NOMO-1 treated with DMSO at 0.1 percent for 48 hours (cell line): ENCODE measurements at regions not wholly inside any gene's neighbourhood (a gene's known extent, or its start where the extent isn't known, plus 50 kb on each side); places are given as distances from the start of the nearest gene placed in this dataset.

Source experiments
- DNase-seq: peaks from one replicate; lab custom pipeline; 2025; ENCODE audit not compliant: unreplicated experiment; lab: John Stamatoyannopoulos, UW

GRCh38 chr2:129695496-129695895 lies 284.0 kb upstream of the RAB6C start:
- DNase-seq: no peak

GRCh38 chr2:129698593-129698992 lies 280.9 kb upstream of the RAB6C start:
- no peak for DNase-seq

- DNase-seq: no peak
Observed at GRCh38 chr2:129699781-129700573, 279.5 kb upstream of the RAB6C start.

- DNase-seq: no peak
Observed at GRCh38 chr2:129702416-129703176, 276.9 kb upstream of the RAB6C start.

GRCh38 chr2:129705085-129705484 lies 274.4 kb upstream of the RAB6C start:
- no peak for DNase-seq

GRCh38 chr2:129707800-129708199 lies 271.7 kb upstream of the RAB6C start:
- DNase-seq: no peak

GRCh38 chr2:129708221-129708967 lies 271.1 kb upstream of the RAB6C start:
- DNase-seq: no peak

GRCh38 chr2:129709001-129709955 lies 270.2 kb upstream of the RAB6C start:
- no peak for DNase-seq

- DNase-seq: no peak
Observed at GRCh38 chr2:129709956-129710598, 269.4 kb upstream of the RAB6C start.

GRCh38 chr2:129710670-129711495 lies 268.6 kb upstream of the RAB6C start:
- DNase-seq: no peak

GRCh38 chr2:129711816-129712675 lies 267.4 kb upstream of the RAB6C start:
- DNase-seq: no peak

- DNase-seq: no peak
Observed at GRCh38 chr2:129712676-129712985, 266.8 kb upstream of the RAB6C start.

- no peak for DNase-seq
Observed at GRCh38 chr2:129713337-129713736, 266.1 kb upstream of the RAB6C start.

- DNase-seq: no peak
Observed at GRCh38 chr2:129716781-129717559, 262.5 kb upstream of the RAB6C start.

GRCh38 chr2:129717560-129718130 lies 261.8 kb upstream of the RAB6C start:
- no peak for DNase-seq

GRCh38 chr2:129719335-129719734 lies 260.1 kb upstream of the RAB6C start:
- DNase-seq: no peak

- DNase-seq: no peak
Observed at GRCh38 chr2:129720360-129720759, 259.1 kb upstream of the RAB6C start.
